ENCODE measurements at regions not wholly inside any gene's neighbourhood (a gene's known extent, or its start where the extent isn't known, plus 50 kb on each side); places are given as distances from the start of the nearest gene placed in this dataset.

DNA sequence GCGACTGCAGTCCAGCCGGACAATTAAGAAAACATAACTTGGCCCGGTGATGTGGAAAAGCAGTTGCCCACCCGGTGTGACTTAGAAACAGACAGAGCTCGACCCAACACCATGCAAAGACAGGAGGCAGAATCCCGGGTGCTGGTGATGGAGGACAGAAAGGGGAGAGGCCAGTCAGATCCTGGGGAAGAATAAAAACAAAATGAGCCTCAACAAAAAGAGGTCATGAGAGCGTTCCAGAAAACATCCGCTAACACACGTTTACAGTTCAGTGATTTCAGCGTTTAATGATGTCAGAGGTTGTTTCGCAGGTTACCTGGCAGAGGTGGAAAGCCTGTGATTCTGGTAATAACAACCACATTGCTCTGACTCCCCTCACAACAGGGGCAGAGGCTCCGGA is 111.9 kb downstream of the OSR1 start:
- no TSS peak for BruUV-seq (replicated peaks)
- no peaks in the 10 kb centered on the region for H3K36me3 ChIP-seq (ENCODE audit: control insufficient read depth, insufficient read depth, low read length)
- H2AFZ ChIP-seq (ENCODE audit: low read depth, low read length), result no peak overlapping the region
- H3K27ac ChIP-seq (ENCODE audit: extremely low read depth, low read depth, low read length), result no peak overlapping the region
- FAIRE-seq, result no peak
- H3K4me1 ChIP-seq (replicated peaks in 1 of 2; ENCODE audit: control insufficient read depth in 2 of 2, insufficient read depth in 2 of 2, low read length in 2 of 2), result no peaks in the 10 kb centered on the region
- intact Hi-C loops (cut with micrococcal nuclease), result no loop called here
- H3K79me2 ChIP-seq (ENCODE audit: control insufficient read depth, insufficient read depth, low read length), result no peaks in the 10 kb centered on the region
- no peaks in the 10 kb centered on the region for H3K9me1 ChIP-seq (ENCODE audit: control insufficient read depth, insufficient read depth, low read length)
- no peaks in the 10 kb centered on the region for H4K20me1 ChIP-seq (replicated peaks; ENCODE audit: control insufficient read depth, insufficient read depth, low read length)
- no peak for ATAC-seq
- H3K9ac ChIP-seq (ENCODE audit: insufficient read depth in 1 of 2, low read depth in 2 of 2, low read length in 2 of 2), result no peak overlapping the region
- DNase-seq (ENCODE audit: extremely low read depth in 1 of 4, low spot score in 3 of 4), result no peak
- H3K4me3 ChIP-seq, result no peak overlapping the region
- in situ Hi-C loops (cut with MboI), result no loop called here
- ChIA-PET POLR2A (no interaction called here), CTCF (ENCODE audit: low intra/inter-chr PET ratio) (no interaction called here)
- H3K4me2 ChIP-seq (ENCODE audit: insufficient read depth, low read length), result no peak overlapping the region
- no peaks in the 10 kb centered on the region for H3K9me3 ChIP-seq (replicated peaks; ENCODE audit: control insufficient read depth, insufficient read depth, low read depth, low read length)
- H3K27me3 ChIP-seq (ENCODE audit: control insufficient read depth in 2 of 2, insufficient read depth in 2 of 2, low read length in 2 of 2), result no peaks in the 10 kb centered on the region
- under 1% methylated on average over 12 of the region's 12 CpGs for WGBS (ENCODE audit: insufficient coverage, low coverage, missing lambda C conversion rate)
- TF ChIP-seq, protein P1, sequence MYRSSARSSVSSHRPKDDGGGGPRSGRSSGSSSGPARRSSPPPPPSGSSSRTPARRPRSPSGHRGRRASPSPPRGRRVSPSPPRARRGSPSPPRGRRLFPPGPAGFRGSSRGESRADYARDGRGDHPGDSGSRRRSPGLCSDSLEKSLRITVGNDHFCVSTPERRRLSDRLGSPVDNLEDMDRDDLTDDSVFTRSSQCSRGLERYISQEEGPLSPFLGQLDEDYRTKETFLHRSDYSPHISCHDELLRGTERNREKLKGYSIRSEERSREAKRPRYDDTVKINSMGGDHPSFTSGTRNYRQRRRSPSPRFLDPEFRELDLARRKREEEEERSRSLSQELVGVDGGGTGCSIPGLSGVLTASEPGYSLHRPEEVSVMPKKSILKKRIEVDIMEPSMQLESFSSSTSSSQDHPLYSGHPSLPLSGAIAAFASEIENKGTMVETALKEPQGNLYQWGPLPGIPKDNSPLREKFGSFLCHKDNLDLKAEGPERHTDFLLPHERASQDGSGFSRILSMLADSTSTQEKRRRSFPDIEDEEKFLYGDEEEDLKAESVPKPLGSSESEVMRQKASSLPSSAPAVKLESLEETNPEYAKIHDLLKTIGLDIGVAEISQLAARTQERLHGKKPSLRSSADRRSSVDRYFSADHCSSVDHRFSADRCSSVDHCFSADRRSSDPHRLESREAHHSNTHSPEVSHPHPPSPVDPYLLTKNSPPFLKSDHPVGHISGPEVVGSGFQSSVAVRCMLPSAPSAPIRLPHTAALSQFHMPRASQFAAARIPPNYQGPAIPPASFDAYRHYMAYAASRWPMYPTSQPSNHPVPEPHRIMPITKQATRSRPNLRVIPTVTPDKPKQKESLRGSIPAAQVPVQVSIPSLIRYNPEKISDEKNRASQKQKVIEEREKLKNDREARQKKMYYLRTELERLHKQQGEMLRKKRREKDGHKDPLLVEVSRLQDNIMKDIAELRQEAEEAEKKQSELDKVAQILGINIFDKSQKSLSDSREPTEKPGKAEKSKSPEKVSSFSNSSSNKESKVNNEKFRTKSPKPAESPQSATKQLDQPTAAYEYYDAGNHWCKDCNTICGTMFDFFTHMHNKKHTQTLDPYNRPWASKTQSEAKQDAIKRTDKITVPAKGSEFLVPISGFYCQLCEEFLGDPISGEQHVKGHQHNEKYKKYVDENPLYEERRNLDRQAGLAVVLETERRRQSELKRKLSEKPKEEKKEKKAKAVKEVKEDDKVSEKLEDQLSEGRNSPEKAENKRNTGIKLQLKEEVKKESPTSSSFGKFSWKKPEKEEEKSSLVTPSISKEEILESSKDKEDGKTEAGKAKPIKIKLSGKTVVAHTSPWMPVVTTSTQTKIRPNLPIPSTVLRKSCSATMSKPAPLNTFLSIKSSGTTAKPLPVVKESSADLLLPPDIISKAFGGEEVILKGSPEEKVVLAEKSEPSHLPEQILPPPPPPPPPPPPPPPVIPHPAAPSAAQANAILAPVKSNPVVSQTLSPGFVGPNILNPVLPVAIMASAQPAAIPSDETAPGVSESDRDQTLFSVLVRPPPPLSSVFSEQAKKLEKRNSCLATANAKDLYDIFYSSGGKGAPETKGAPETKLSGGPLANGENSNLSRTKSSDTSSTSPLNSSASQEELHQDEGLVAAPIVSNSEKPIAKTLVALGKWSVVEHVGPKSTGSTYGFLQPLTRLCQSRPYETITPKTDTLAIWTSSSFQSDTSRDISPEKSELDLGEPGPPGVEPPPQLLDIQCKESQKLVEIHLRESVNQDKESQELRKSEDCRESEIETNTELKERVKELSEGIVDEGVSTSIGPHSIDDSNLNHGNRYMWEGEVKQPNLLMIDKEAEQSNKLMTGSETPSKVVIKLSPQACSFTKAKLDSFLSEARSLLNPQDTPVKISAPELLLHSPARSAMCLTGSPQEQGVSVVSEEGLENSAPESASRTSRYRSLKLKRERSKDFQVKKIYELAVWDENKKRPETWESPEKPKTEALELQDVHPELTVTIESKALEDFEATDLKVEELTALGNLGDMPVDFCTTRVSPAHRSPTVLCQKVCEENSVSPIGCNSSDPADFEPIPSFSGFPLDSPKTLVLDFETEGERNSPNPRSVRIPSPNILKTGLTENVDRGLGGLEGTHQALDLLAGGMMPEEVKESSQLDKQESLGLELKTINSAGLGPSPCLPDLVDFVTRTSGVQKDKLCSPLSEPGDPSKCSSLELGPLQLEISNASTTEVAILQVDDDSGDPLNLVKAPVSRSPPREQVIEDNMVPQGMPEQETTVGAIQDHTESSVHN (IDR thresholded peaks at IDR 0.05; ENCODE audit: borderline replicate concordance in 1 of 2, low read depth in 1 of 2), result no peak
- TF ChIP-seq BRF1 (IDR thresholded peaks at IDR 0.05; ENCODE audit: borderline replicate concordance, extremely low read depth, insufficient read length) (no peak), RBM15 (IDR thresholded peaks at IDR 0.05; ENCODE audit: insufficient read depth, low read length) (no peak), PPARD (CRISPR knock-in tag; IDR thresholded peaks at IDR 0.05) (no peak), ZNF830 (CRISPR knock-in tag; IDR thresholded peaks at IDR 0.05) (no peak), MECOM (CRISPR knock-in tag; IDR thresholded peaks at IDR 0.05) (no peak), HDAC8 (tag; IDR thresholded peaks at IDR 0.05) (no peak), KLF10 (CRISPR knock-in tag; IDR thresholded peaks at IDR 0.05) (no peak), ZNF561 (CRISPR knock-in tag; conservative IDR thresholded peaks at IDR 0.05) (no peak), ZZZ3 (IDR thresholded peaks at IDR 0.05) (no peak), FOXK2 (conservative IDR thresholded peaks at IDR 0.05 in 1 of 2, IDR thresholded peaks at IDR 0.05 in 1 of 2; ENCODE audit: low read depth in 2 of 2) (no peak), ARNT (IDR thresholded peaks at IDR 0.05) (no peak), RFX1 (IDR thresholded peaks at IDR 0.05) (no peak)
- TF ChIP-seq, protein P2, sequence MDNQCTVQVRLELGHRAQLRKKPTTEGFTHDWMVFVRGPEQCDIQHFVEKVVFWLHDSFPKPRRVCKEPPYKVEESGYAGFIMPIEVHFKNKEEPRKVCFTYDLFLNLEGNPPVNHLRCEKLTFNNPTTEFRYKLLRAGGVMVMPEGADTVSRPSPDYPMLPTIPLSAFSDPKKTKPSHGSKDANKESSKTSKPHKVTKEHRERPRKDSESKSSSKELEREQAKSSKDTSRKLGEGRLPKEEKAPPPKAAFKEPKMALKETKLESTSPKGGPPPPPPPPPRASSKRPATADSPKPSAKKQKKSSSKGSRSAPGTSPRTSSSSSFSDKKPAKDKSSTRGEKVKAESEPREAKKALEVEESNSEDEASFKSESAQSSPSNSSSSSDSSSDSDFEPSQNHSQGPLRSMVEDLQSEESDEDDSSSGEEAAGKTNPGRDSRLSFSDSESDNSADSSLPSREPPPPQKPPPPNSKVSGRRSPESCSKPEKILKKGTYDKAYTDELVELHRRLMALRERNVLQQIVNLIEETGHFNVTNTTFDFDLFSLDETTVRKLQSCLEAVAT (IDR thresholded peaks at IDR 0.05), result no peak
- TF ChIP-seq, protein P3, sequence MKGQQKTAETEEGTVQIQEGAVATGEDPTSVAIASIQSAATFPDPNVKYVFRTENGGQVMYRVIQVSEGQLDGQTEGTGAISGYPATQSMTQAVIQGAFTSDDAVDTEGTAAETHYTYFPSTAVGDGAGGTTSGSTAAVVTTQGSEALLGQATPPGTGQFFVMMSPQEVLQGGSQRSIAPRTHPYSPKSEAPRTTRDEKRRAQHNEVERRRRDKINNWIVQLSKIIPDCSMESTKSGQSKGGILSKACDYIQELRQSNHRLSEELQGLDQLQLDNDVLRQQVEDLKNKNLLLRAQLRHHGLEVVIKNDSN (CRISPR knock-in tag; IDR thresholded peaks at IDR 0.05), result no peak
